Activated CD8-positive, alpha-beta memory T cell treated with anti-CD3 and anti-CD28 coated beads, Interleukin-2, amount 50 U/mL, for 4 hours (primary cell): ENCODE measurements at regions not wholly inside any gene's neighbourhood (a gene's known extent, or its start where the extent isn't known, plus 50 kb on each side); places are given as distances from the start of the nearest gene placed in this dataset.
"Not testable (repeated sequence)": the region's sequence is repeated elsewhere in the genome, so short reads cannot be mapped to it uniquely, and the experiment has no call there.

Experiments used
- DNase-seq: peaks from one replicate; pipeline ENCODE4 v3.0.0-alpha.2; 2020

GRCh38 chr16:70014915-70015314 lies 63.8 kb downstream of the CLEC18A start:
- not testable (repeated sequence) for DNase-seq

- DNase-seq: not testable (repeated sequence)
Observed at GRCh38 chr16:70016751-70017150, 65.6 kb downstream of the CLEC18A start.

GRCh38 chr16:70018254-70018653 lies 67.1 kb downstream of the CLEC18A start:
- peak; percentile 30 for DNase-seq

GRCh38 chr16:70023207-70023606 lies 72.1 kb downstream of the CLEC18A start:
- DNase-seq: not testable (repeated sequence)

GRCh38 chr16:70023956-70024355 lies 72.8 kb downstream of the CLEC18A start:
- DNase-seq: not testable (repeated sequence)

- DNase-seq: peak; percentile 35
Observed at GRCh38 chr16:70026165-70026854, 75.2 kb downstream of the CLEC18A start.

- not testable (repeated sequence) for DNase-seq
Observed at GRCh38 chr16:70032906-70033305, 81.2 kb upstream of the PDPR start.

- not testable (repeated sequence) for DNase-seq
Observed at GRCh38 chr16:70037913-70038312, 76.2 kb upstream of the PDPR start.

GRCh38 chr16:70040554-70040953 lies 73.6 kb upstream of the PDPR start:
- not testable (repeated sequence) for DNase-seq

GRCh38 chr16:70043538-70044067 lies 70.5 kb upstream of the PDPR start:
- DNase-seq: not testable (repeated sequence)

- DNase-seq: not testable (repeated sequence)
Observed at GRCh38 chr16:70046560-70046959, 67.6 kb upstream of the PDPR start.

GRCh38 chr16:70048083-70048482 lies 66.0 kb upstream of the PDPR start:
- DNase-seq: not testable (repeated sequence)

GRCh38 chr16:70058056-70058455 lies 56.1 kb upstream of the PDPR start:
- not testable (repeated sequence) for DNase-seq

- not testable (repeated sequence) for DNase-seq
Observed at GRCh38 chr16:70059429-70059828, 54.7 kb upstream of the PDPR start.

GRCh38 chr16:70060521-70061027 lies 53.6 kb upstream of the PDPR start:
- DNase-seq: not testable (repeated sequence)

GRCh38 chr16:70061671-70062218 lies 52.4 kb upstream of the PDPR start:
- not testable (repeated sequence) for DNase-seq

- DNase-seq: not testable (repeated sequence)
Observed at GRCh38 chr16:70062947-70063346, 51.2 kb upstream of the PDPR start.
